ENCODE measurements at regions not wholly inside any gene's neighbourhood (a gene's known extent, or its start where the extent isn't known, plus 50 kb on each side); places are given as distances from the start of the nearest gene placed in this dataset.

GRCh38 chr3:146322216-146322817 lies 71.4 kb upstream of the PLSCR4 start:
- Histone ChIP-seq H3K9ac (ENCODE audit: low read length) (no peak overlapping the region), H3K9me2 (ENCODE audit: low read depth, low read length) (no peaks in the 10 kb centered on the region), H3K9me3 (ENCODE audit: low read length) (no peaks in the 10 kb centered on the region), H4K20me1 (ENCODE audit: insufficient read depth, low read length) (no peaks in the 10 kb centered on the region), H3K79me2 (ENCODE audit: insufficient read depth, low read length) (no peaks in the 10 kb centered on the region), H3F3A (ENCODE audit: insufficient read depth, low read length) (no peaks in the 10 kb centered on the region), H3K36me3 (ENCODE audit: insufficient read depth, low read length) (no peaks in the 10 kb centered on the region), H3K27ac (ENCODE audit: low read depth, low read length, poor library complexity, severe bottlenecking) (no peak overlapping the region), H3K27me3 (ENCODE audit: insufficient read depth, low read length) (no peaks in the 10 kb centered on the region), H3K4me3 (ENCODE audit: low read depth, low read length, poor library complexity, severe bottlenecking) (no peak overlapping the region), H3K4me1 (ENCODE audit: insufficient read depth, low read length, severe bottlenecking) (no peaks in the 10 kb centered on the region), H3K4me2 (ENCODE audit: low read length) (no peak overlapping the region), H2AFZ (ENCODE audit: low read length) (no peak overlapping the region)
- TF ChIP-seq EZH2 (IDR thresholded peaks at IDR 0.05; ENCODE audit: borderline replicate concordance, low read length) (no peak), CTCF (IDR thresholded peaks at IDR 0.05; ENCODE audit: low read length) (no peak)

GRCh38 chr3:146314871-146315270 lies 64.0 kb upstream of the PLSCR4 start:
- Histone ChIP-seq H3K4me2 (ENCODE audit: low read length) (no peak overlapping the region), H3K79me2 (ENCODE audit: insufficient read depth, low read length) (no peaks in the 10 kb centered on the region)

GRCh38 chr3:146313746-146314111 lies 62.8 kb upstream of the PLSCR4 start:
- Histone ChIP-seq H2AFZ (ENCODE audit: low read length) (no peak overlapping the region), H3K9me2 (ENCODE audit: low read depth, low read length) (no peaks in the 10 kb centered on the region), H3K4me2 (ENCODE audit: low read length) (no peak overlapping the region), H3K9me3 (ENCODE audit: low read length) (no peaks in the 10 kb centered on the region), H4K20me1 (ENCODE audit: insufficient read depth, low read length) (no peaks in the 10 kb centered on the region), H3K4me1 (ENCODE audit: insufficient read depth, low read length, severe bottlenecking) (no peaks in the 10 kb centered on the region), H3K9ac (ENCODE audit: low read length) (no peak overlapping the region), H3K4me3 (ENCODE audit: low read depth, low read length, poor library complexity, severe bottlenecking) (no peak overlapping the region), H3K36me3 (ENCODE audit: insufficient read depth, low read length) (no peaks in the 10 kb centered on the region), H3F3A (ENCODE audit: insufficient read depth, low read length) (no peaks in the 10 kb centered on the region), H3K79me2 (ENCODE audit: insufficient read depth, low read length) (no peaks in the 10 kb centered on the region), H3K27ac (ENCODE audit: low read depth, low read length, poor library complexity, severe bottlenecking) (no peak overlapping the region), H3K27me3 (ENCODE audit: insufficient read depth, low read length) (no peaks in the 10 kb centered on the region)
- TF ChIP-seq CTCF (IDR thresholded peaks at IDR 0.05; ENCODE audit: low read length) (no peak), EZH2 (IDR thresholded peaks at IDR 0.05; ENCODE audit: borderline replicate concordance, low read length) (no peak)

More at GRCh38 chr3:146314871-146315270, 64.0 kb upstream of the PLSCR4 start:
- Histone ChIP-seq H2AFZ (ENCODE audit: low read length) (no peak overlapping the region), H3K9me2 (ENCODE audit: low read depth, low read length) (no peaks in the 10 kb centered on the region), H3K36me3 (ENCODE audit: insufficient read depth, low read length) (no peaks in the 10 kb centered on the region), H3K27ac (ENCODE audit: low read depth, low read length, poor library complexity, severe bottlenecking) (no peak overlapping the region), H3K4me3 (ENCODE audit: low read depth, low read length, poor library complexity, severe bottlenecking) (no peak overlapping the region), H3K9ac (ENCODE audit: low read length) (no peak overlapping the region), H3F3A (ENCODE audit: insufficient read depth, low read length) (no peaks in the 10 kb centered on the region), H4K20me1 (ENCODE audit: insufficient read depth, low read length) (no peaks in the 10 kb centered on the region), H3K27me3 (ENCODE audit: insufficient read depth, low read length) (no peaks in the 10 kb centered on the region), H3K9me3 (ENCODE audit: low read length) (no peaks in the 10 kb centered on the region), H3K4me1 (ENCODE audit: insufficient read depth, low read length, severe bottlenecking) (no peaks in the 10 kb centered on the region)
- TF ChIP-seq EZH2 (IDR thresholded peaks at IDR 0.05; ENCODE audit: borderline replicate concordance, low read length), result no peak
- no peak for TF ChIP-seq CTCF (IDR thresholded peaks at IDR 0.05; ENCODE audit: low read length)
